ENCODE measurements at regions not wholly inside any gene's neighbourhood (a gene's known extent, or its start where the extent isn't known, plus 50 kb on each side); places are given as distances from the start of the nearest gene placed in this dataset.

- TF ChIP-seq AR (CRISPR knock-in tag; IDR thresholded peaks at IDR 0.05) (no peak), ATF1 (CRISPR knock-in tag; IDR thresholded peaks at IDR 0.05) (no peak), TEAD1 (CRISPR knock-in tag; IDR thresholded peaks at IDR 0.05) (no peak), IRF1 (CRISPR knock-in tag; IDR thresholded peaks at IDR 0.05) (no peak), NR1H2 (CRISPR knock-in tag; IDR thresholded peaks at IDR 0.05) (no peak)
Measured at GRCh38 chr12:124481257-124481750, 86.1 kb downstream of the NCOR2 start (continued).

- ChIA-PET CTCF (interaction anchor here (0.9 kb wide), 1 partner anchor 11 kb away, joined by 3 read pairs; no protein-coding TSS in a partner anchor), POLR2A (interaction anchor here (1.1 kb wide), 1 partner anchor 292 kb away, joined by 3 read pairs; no protein-coding TSS in a partner anchor)
- H3K27ac Mint-ChIP-seq = no peak overlapping the region; the same call in 1 of the 2 replicates
- H3K4me3 Mint-ChIP-seq = no peak overlapping the region
- ATAC-seq = no peak
- H3K4me1 Mint-ChIP-seq = peaks cover 6% of the 10 kb centered on the region; the same call in 1 of the 2 replicates
- DNase-seq (ENCODE audit: low spot score) = no peak
- no peaks in the 10 kb centered on the region for H3K9me3 Mint-ChIP-seq
- H3K36me3 Mint-ChIP-seq = peaks cover 38% of the 10 kb centered on the region
- H3K27me3 Mint-ChIP-seq (ENCODE audit: low read depth) = no peaks in the 10 kb centered on the region
- no peak for TF ChIP-seq HMGXB4 (CRISPR knock-in tag; IDR thresholded peaks at IDR 0.05)
- no peak for TF ChIP-seq ETV6 (CRISPR knock-in tag; IDR thresholded peaks at IDR 0.05)
- no peak for TF ChIP-seq STAT6 (CRISPR knock-in tag; conservative IDR thresholded peaks at IDR 0.05; ENCODE audit: low read depth)
- TF ChIP-seq CTCF (IDR thresholded peaks at IDR 0.05) = no peak
- TF ChIP-seq USF1 (CRISPR knock-in tag; IDR thresholded peaks at IDR 0.05) = no peak
- no peak for TF ChIP-seq CDX4 (CRISPR knock-in tag; IDR thresholded peaks at IDR 0.05; ENCODE audit: borderline replicate concordance)
- TF ChIP-seq PRRX2 (CRISPR knock-in tag; IDR thresholded peaks at IDR 0.05) = no peak
- TF ChIP-seq MXD4 (CRISPR knock-in tag; IDR thresholded peaks at IDR 0.05; ENCODE audit: borderline replicate concordance) = no peak
- TF ChIP-seq IRF1 (CRISPR knock-in tag; IDR thresholded peaks at IDR 0.05) = no peak
- TF ChIP-seq ZBTB21 (CRISPR knock-in tag; IDR thresholded peaks at IDR 0.05; ENCODE audit: borderline replicate concordance) = no peak
- no peak for TF ChIP-seq AFF4 (CRISPR knock-in tag; IDR thresholded peaks at IDR 0.05; ENCODE audit: borderline replicate concordance)
Measured at GRCh38 chr12:124480469-124481256, 86.7 kb downstream of the NCOR2 start.

Measured in WTC11 (cell line).